ENCODE measurements at regions not wholly inside any gene's neighbourhood (a gene's known extent, or its start where the extent isn't known, plus 50 kb on each side); places are given as distances from the start of the nearest gene placed in this dataset.

- TF ChIP-seq CSDE1 (IDR thresholded peaks at IDR 0.05): no peak
- no peak for TF ChIP-seq CTCF (IDR thresholded peaks at IDR 0.05 in 2 of 3, conservative IDR thresholded peaks at IDR 0.05 in 1 of 3; ENCODE audit: insufficient read depth in 2 of 3, low read depth in 1 of 3, low read length in 3 of 3)
- no peak for TF ChIP-seq HNRNPH1 (optimal IDR thresholded peaks at IDR 0.05; ENCODE audit: low read depth, low read length)
- no peak for TF ChIP-seq STAT6 (CRISPR knock-in tag; IDR thresholded peaks at IDR 0.05)
- TF ChIP-seq EP300 (IDR thresholded peaks at IDR 0.05; ENCODE audit: low read length): no peak
- TF ChIP-seq SRF (CRISPR knock-in tag; IDR thresholded peaks at IDR 0.05): no peak
Measured at GRCh38 chr6:163647624-163648023, 233.1 kb downstream of the QKI start.

All from K562 (cell line).